ENCODE measurements at regions not wholly inside any gene's neighbourhood (a gene's known extent, or its start where the extent isn't known, plus 50 kb on each side); places are given as distances from the start of the nearest gene placed in this dataset.
"Not testable (repeated sequence)": the region's sequence is repeated elsewhere in the genome, so short reads cannot be mapped to it uniquely, and the experiment has no call there.

DNA sequence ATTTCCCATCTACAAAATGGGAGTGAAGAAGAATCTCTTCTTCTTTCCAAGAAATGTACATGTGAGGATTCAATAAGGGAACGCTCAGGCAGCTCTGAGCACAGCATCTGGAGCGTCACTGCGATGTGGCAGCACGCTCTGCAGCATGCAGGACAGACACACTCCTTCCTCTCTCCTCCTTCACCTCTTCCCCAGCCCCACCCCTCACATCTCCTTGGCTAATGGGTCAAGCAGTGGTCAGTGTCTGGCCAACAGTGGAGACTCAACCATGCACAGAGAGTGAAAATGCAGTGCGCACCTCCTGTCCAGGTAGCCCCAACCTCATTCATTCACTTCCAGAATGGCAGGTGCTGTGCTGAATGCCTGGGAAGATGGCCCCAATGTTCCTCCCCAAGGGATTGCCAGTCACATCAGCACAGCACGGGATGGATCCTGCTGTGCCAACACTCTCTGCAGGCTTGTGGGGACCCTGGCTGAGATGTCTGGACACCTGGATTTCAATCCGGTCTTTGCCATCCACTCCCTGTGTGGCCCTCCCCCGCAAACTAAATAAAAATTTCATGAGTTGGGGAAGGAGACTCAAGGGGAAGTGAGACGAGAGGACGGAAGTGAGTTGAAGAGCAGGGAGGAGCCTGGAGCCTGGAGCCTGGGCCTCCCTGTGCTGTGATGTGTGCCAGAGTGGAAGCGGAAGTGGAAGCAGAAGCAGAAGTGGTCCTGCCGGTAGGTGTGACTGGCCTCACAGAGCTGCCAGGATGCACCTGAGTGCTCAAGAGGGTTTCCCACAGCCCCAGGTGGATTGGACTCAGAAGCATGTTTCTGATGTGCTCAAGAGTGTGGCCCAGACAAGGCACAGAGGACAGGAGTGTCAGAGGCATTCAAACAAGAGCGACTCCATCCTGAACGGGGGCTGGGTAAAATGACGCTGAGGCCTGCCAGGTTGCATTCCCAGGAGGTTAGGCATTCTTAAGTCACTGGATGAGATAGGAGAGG is 163.9 kb downstream of the SMAD6 start:
- DNase-seq = no peak

DNA sequence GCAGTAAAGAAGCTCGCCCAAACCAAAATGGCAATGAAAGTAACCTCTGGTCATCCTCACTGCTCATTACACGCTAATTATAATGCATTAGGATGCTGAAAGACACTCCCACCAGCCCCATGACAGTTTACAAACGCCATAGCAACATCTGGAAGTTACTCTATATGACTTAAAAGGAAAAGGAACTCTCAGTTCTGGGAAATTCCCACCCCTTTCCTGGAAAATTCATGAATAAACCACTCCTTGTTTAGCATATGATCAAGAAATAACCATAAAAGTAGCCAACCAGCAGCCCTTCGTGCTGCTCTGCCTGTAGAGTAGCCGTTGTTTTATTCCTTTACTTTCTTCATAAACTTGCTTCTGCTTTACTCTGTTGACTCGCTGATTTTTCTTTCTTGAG is 164.6 kb downstream of the SMAD6 start:
- no peak for DNase-seq

DNA sequence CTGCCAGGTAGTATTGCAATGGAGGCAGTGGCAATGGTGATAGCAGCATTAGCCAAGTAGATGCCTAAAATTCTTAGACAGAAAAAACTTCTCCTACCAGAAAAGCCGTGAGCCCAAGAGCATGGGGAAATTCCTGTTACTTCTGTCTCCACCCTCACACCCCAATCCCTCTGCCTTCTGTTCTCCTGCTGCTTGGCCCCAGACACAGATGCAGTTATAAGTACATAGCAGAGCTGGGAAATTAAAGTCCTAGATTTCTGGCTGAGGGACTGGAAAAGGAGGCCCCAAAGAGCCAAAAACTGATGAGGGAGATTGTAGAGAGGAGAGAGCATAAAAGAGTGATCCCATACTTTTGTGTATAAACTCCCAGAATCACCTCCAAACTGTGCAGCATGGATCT is 166.9 kb downstream of the SMAD6 start:
- DNase-seq = no peak

DNA sequence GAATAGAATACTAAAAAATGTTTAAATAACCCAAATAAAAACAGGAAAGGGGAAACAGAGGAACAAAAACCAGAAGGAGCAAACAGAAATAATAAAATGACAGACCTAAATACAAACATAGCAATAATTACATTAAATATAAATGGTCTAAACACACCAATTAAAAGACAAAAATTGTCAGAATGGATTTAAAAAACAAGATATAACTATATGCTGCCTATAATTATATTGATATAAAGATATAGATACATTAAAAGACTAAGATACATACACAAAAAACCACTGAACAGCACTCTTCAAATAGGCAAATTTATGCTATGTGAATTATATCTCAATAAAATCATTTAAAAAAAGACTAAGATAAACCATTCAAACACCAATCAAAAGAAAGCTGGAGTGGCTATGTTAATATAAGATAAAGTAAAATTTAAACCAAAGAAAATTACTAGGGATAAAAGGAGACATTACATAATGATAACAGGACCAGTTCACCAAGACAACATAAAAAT is 168.9 kb downstream of the SMAD6 start:
- no peak for DNase-seq

DNA sequence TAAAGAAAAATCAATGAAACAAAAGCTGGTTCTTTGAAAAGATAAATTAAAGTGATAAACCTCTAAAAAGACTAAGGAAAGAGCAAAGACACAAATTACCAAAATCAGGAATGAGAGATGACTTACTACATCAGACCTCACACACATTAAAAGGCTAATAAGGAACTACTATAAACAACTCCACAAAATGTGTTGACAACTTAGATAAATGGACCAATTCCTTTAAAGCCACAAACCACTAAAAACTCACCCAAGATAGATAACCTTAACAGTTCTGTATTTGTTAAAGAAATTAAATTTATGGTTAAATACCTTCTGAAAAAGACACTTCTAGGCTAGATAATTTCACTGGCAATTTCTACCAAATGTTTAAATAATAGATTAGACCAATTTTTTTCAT is 170.4 kb downstream of the SMAD6 start:
- no peak for DNase-seq

DNA sequence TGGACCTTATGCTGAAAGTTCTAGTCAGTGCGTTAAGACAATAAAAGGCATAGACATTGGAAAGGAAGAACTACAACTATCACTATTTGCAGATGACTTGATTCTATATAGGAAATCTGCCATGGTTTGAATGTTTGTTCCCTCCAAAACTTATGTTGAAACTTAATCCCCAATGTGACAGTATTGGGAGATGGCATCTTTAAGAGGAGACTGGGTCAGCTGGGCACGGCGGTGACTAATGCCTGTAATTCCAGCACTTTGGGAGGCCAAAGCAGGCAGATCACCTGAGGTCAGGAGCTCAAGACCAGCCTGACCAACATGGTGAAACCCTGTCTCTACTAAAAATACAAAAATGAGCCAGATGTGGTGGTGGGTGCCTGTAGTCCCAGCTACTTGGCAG is 171.3 kb downstream of the SMAD6 start:
- not testable (repeated sequence) for DNase-seq

DNA sequence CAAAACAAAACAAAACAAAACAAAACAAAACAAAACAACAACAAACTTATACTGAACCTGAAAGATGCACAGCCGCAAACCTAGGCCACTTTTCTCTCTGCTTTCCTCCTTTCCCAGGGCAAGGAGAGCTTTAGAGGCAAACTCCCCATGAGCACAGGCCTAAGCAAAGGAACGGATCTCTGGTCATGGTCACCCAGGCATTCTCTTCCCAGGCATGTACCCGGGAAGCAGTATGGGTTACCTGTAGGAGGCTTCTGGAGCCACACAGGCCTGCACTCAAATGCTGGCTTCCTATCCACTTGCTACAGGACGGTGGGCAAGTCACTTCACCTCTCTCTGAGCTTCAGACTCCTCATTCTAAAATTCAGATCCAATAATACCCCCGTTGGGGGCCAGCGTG is 171.8 kb downstream of the SMAD6 start:
- DNase-seq = no peak

DNA sequence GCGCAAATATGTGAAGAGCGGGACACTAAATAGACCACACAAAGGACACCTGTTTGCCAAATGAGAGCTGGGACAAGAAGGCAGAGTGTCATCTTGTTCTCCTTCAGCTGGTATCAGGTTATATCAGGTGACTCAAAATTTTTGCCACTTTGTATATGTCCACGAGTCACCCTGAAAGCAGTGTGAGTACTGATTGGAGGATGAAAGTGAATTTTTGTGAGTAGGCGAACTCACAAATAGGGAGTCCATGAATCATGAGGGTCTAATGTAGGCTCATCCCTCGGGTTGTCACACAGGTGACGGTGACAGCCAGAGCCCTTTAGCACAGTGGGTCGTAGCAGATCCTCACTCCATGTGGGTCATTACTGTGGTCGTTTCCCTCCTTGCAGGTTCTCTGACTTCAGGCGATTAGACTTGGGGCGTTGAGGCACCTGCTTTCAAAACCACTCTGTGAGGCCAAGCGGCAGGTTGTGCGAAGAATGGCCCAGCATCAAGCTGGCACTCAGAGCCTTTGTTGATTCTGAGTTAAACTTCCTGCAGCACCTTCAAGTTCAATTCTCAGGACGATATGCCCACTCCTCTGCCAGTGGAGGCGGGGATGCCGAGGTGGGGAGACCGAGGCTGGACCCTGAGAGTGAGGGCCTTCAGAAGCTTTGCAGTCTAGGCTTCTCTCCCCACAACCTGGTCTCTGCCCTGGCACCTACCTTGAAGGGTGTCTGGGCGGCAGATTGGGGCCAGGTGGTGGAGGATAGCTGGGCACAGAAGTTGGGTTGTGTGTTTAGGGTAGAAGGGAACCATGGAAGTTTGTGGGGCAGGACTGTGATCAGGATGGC is 173.8 kb downstream of the SMAD6 start:
- DNase-seq = no peak

DNA sequence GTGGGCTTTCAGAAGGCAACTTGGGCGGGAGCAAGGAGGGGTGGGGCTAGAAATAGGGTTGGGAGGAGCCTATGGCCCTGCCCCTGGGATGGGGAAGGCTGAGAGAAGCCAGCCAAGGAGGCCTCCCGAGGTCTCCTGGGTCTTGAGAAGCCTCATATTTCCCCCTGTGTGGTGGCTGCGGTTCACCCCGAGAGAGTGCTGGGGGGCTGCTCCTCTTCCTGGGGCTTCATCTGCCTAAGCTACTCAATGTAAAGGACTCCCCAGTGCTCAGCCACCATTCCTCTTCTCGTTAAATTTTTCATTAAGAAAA is 174.3 kb downstream of the SMAD6 start:
- no peak for DNase-seq

DNA sequence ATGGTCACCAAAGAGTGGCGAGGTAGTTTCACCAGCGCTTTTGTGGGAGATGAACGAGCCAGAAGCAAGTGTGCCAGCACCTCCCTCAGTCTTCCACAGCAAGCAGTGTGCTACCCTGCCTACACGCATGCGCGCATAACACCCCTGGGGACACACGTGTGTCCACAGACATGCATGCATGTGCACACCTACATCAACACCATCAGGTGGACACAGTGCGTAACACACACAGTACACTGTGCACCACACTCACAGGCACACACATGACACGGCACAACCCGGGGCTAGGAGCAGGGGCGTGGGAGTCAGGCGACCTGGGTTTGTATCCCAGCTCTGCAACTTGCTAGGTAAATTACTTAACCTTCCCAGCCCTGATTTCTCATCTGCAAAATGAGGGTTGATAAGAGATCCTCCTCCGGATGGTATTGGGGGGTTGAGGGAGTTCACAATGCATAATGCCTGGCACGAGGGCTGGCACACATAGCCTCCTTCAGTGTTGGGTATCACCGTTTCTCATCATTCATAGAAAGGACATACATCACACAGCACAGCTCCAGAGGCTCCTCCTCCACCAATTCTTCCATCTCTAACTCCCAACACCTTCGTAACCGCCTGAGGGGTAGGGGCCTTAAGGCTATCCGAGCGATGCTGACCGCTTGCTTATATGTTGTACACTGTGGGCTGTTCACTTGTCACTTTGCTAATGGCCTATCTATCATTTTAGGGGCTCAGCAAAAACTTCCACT is 174.9 kb downstream of the SMAD6 start:
- DNase-seq = no peak

DNA sequence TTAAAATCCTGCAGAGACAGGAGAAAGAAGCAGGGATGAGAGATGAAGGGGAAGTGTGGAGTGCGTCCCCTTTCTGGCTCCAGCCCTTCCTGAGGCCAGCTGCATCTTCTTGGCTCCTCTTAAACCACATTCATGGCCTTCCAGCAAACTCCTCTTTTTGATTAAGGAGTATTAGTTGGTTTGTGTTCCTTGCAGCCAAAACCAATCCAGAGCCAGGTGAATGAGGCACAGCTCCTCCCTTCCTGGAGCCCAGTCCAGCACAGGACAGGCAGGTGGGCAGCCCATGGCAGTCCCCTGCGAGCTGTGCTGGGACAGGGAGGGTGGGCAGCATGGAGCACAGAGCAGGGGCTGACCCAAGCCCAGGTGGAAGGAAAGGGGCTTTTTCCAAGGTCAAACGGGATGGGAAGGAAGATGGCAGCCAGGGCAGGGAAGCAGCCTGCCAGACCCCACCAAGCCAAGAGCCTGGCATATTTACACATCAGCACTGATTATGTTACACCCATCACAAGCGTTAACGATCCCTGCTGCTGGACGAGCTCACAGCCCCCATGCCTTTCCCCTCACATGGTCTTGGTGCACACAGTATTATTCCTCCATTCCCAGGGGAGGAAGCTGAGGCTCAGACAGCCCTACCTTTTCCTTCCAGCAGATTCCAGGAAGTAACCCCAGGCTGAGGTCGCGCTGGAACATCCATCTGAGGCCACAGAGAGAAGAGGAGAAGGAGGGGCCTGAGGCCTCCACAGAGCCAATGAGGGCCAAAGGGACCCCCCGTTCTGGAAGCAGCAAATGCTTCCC is 175.6 kb downstream of the SMAD6 start:
- DNase-seq = no peak

DNA sequence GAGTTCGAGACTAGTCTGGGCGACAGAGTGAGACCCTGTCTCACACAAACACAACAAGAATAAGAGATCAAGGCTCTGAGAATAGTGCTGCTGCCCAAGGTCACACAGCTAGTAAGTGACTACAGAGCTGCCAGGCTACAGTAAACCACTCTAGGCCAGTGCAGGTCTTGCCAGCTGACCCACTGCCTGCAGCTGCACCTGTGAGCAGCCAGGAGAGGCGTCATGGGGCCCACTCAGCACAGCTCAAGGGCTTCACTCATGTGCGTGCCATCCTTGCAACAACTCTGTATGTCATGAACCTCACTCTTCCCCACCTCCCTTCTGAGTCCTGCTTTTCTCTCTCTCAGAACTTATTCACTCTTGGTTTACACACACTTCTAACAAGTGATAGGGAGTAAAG is 176.7 kb downstream of the SMAD6 start:
- DNase-seq = no peak

DNA sequence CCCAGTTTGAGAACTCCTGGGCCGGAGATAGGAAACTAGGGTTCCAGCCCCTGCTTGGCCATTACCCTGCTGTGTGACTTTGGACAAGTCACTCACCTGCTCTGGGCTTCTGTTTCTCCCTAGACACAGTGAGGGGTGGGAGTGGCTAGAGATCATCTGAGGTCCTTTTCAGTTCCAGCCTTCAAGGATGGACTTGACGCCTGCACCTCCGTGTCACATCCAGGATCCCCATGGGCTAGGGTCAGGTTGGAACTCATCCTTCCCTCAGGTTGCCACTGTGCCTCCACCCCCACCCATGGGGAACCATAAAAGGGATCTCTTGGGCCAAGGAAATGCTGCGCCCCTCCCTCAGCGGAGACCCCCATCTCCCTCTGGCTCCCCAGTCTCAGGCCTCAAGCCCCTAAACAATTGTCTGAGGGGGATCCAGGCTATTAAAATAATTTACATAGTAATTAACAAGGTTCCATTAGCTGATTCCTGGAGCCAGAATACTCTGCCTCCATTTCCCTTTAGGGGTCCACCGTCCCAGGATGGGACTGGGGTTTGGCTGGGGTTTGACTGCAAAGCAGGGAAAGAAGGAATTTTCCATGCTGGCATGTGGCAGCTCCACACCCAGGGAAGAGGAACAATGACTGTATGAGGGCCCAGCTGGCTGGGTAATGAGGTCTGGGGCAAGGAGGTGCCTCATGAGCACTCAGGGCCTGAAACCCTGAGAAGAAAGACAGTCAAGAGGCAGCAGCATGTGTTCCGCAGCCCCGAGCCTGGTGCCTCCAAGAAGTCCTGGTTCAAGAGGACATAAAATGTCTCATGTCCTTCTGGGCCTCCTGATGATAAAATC is 177.7 kb downstream of the SMAD6 start:
- no peak for DNase-seq

DNA sequence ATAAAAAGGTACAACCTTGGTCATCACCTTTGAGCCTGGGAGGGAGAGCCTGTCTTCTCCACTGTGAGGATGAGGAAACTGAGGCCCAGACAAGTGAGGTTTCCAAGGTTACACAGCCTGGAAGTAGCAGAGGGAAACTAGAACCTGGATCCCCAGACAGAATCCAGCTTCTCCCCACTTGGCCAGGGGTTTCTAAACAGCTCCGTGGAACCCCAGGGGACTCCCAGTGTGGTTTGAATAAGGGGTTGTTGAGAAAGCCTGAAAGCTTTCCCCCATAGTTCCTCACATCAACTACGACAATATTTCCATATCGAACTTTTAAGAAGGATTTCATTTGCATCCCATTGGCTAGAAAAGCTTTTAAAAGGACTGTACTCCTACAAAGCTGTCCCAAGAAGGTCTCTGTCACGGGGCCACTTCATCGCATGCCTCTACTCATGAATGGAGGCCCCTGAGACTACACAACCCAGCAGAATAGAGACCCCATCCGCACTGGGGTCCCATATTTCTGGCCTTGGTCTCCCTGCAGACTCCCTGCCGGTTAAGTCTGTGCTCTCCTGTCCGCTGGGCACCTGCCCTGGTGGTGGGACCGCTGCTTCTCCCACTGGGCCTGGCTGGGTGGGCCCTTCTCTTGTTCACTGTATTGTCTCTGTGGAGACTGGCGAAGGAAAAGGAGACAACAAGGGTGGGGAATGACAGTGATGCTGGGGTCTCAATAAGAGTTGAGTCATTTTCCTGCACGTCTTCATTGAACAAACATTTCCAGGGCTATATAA is 178.5 kb downstream of the SMAD6 start:
- DNase-seq = no peak

DNA sequence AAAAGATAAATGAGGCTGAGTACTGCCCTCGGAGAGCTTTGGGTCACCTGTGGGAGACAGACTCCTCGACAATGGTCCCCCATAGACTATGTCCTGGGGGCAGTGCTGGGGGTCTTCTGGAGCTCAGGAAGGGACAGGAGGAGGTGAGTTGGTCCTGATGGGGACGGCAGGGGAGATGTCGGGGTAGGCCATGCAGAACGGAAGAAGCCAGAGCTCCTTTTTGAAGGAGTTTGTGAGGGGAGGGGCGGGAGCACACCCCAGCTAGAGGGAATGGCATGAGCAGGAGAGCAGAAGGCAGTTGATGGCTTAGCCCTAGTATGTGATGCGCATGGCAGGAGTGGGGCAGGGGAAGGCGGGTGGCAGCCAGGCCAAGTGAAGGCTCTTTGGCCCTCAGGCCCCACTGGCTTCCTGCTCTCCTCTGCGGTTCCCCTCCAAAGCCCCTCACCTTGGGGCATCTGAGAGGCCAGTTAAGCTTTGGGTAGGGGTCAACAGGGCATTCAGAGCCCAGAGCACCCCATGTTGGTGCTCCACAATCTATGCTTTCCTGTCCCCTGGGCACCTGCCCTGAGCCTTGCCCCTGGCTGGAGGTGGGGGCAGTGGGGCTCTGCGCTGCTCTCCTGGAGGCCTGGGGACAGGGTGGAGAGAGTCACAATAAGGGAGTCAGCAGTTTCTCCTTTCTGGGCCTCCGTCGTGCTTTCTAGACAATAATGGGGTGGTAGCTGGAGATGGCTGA is 179.3 kb downstream of the SMAD6 start:
- no peak for DNase-seq

DNA sequence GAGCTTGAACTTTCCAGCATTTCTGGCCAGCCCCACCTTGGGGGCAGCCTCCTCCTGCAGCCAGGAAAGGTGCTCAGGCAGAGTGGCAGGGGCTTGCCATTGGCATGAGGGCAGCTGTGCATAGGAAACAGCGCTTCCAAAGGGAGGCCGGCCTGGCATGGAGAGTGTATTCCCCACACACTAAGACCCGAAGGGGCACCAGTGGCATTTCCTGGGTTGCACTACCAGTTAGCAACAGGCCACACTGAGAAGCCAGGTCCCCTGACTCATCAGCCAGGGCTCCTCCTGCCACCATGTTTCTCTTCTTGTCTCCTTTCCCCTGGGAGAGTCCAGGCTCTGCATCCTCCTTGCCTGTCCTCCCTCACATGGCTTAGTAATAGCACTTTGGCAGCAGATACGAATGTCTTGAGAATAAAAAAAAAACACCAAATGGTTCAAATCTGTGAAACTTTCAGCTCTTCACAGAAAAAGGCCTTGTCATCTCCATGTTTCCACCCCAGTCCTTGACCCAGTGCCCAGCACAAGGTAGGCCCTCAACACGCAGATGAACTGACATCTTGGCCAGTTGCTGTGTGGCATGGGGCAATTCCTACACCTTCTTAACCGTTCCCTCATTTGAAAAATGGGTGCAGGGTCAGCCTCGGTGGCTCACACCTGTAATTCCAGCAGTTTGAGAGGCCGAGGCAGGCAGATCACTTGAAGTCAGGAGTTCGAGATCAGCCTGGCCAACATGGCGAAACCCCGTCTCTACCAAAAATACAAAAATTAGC is 180.4 kb downstream of the SMAD6 start:
- DNase-seq = no peak

DNA sequence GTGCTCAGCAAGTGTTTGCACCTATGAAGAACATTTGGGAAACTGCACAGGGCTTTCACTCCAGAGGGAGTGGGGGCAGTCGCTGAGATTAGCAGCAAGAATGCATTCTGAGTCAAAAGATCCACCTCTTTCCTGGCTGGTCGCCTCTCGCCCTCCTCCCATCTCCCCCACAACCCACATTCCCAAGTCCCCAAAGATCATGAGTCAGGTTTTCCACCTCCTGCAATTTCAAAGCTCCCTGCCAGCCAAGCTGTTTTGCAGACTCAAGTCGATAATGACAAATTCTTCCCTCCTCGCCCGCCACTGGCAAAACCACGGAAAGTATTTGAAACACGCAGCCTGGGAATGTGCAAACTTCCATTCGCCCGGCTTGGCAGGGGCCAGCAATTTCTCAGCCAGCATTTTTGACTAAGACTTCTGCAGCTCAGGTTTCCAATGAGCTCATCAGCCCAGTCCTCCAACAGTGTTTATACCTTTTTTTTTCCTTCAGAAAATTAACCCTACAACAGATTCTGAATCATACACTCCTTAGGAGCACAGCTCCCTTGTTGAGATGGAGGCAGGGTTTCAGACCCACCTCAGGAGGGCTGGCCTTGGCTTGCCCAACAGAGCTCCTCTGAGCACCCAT is 181.4 kb downstream of the SMAD6 start:
- no peak for DNase-seq

DNA sequence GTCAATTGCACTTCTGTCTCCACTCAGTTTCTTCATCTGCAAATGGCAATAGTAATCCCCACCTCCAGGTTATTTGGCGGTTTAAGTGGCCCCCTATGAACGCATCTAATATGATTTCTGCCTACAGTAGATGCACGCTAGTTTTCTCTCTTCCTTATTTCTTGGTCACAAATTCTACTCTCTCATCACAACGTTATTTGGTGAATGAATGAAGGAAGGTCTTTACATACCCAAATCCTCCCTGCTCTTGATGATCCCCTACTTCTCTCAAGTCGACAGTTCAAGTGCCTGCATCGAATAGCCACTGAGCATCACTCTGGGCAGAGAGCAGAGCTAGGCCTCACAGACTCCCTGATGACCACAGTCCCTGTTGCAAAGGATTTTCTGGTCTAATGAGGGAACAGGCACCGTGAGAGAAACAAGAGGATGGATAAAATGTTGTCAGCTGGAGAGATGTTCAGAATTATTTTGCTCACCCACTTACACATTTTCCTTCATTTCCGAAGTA is 181.2 kb upstream of the SMAD3 start:
- DNase-seq = no peak
